SK-N-SH (cell line): ENCODE measurements at regions not wholly inside any gene's neighbourhood (a gene's known extent, or its start where the extent isn't known, plus 50 kb on each side); places are given as distances from the start of the nearest gene placed in this dataset.

ENCODE experiments used
- CTCF ChIA-PET: fragments of 300-600, 350-600 bp; formaldehyde crosslinking; extraction: SDS; loops from one replicate; lab custom pipeline; 2021; lab: Yijun Ruan, JAX
- POLR2A ChIA-PET: fragments of 350-600 bp; sonication (Branson Sonifier 250); formaldehyde crosslinking; extraction: SDS; loops from one replicate; lab custom pipeline; 2020; ENCODE audit warnings: antibody characterized with exemption, inconsistent platforms; lab: Yijun Ruan, JAX
- DNase-seq: peaks from one replicate; pipeline ENCODE4 v3.0.0; 2012
- H2AFZ ChIP-seq: fragments of 200-600 bp; sonication (generic); 2 replicates; pipeline ENCODE4 v1.8.1; 2016; ENCODE audit warnings: antibody characterized with exemption, mild to moderate bottlenecking, low read depth
- H3F3A ChIP-seq: fragments of 200-600 bp; sonication (generic); replicated peaks from 2 replicates; pipeline ENCODE3; 2016; ENCODE audit warnings: antibody characterized with exemption, mild to moderate bottlenecking; ENCODE audit not compliant: insufficient read depth
- H3K27ac ChIP-seq, 2 experiments: fragments of 200-500 bp in 1 of 2; fragments of 200-600 bp in 1 of 2; sonication (Bioruptor generic) in 1 of 2; sonication (generic), shearing (Covaris generic) in 1 of 2; 2 replicates each; pipeline versions ENCODE4 v1.5.1 to v1.6.1; 2014 to 2016; ENCODE audit warnings: low read depth in 2 of 2, inconsistent platforms in 1 of 2, low read length in 1 of 2, mild to moderate bottlenecking in 1 of 2, mixed read lengths in 1 of 2
- H3K27me3 ChIP-seq: fragments of 200-600 bp; sonication (generic), shearing (Covaris generic); 2 replicates; pipeline ENCODE4 v1.6.1; 2016; ENCODE audit warnings: mixed run types; ENCODE audit not compliant: insufficient read depth
- H3K36me3 ChIP-seq, 2 experiments: fragments of 200-500 bp in 1 of 2; fragments of 200-600 bp in 1 of 2; sonication (Bioruptor generic) in 1 of 2; sonication (generic) in 1 of 2; replicated peaks in 1 of 2; 2 replicates each; pipeline versions ENCODE3 to v1.5.1; 2014 to 2016; ENCODE audit warnings: low read length in 1 of 2, mild to moderate bottlenecking in 1 of 2; ENCODE audit not compliant: insufficient read depth in 2 of 2, control insufficient read depth in 1 of 2
- H3K4me1 ChIP-seq, 2 experiments: fragments of 200-500 bp in 1 of 2; fragments of 200-600 bp in 1 of 2; sonication (Bioruptor generic) in 1 of 2; sonication (generic), shearing (Covaris generic) in 1 of 2; 2 replicates each; pipeline versions ENCODE4 v1.5.1 to v1.6.1; 2014 to 2016; ENCODE audit warnings: low read depth in 1 of 2, low read length in 1 of 2, mixed run types in 1 of 2; ENCODE audit not compliant: insufficient read depth in 2 of 2, control insufficient read depth in 1 of 2
- H3K4me2 ChIP-seq: fragments of 200-600 bp; sonication (generic), shearing (Covaris generic); 2 replicates; pipeline ENCODE4 v1.6.1; 2017; ENCODE audit warnings: mixed run types
- H3K4me3 ChIP-seq, 2 experiments: fragments of 200-500 bp in 1 of 2; fragments of 200-600 bp in 1 of 2; sonication (Bioruptor generic) in 1 of 2; sonication (generic), shearing (Covaris generic) in 1 of 2; 2 replicates each; pipeline versions ENCODE4 v1.5.1 to v1.8.1; 2014 to 2016; ENCODE audit warnings: low read depth in 2 of 2, inconsistent platforms in 1 of 2, low read length in 1 of 2, mild to moderate bottlenecking in 1 of 2, mixed read lengths in 1 of 2, moderate library complexity in 1 of 2
- H3K79me2 ChIP-seq: fragments of 200-600 bp; sonication (generic); 2 replicates; pipeline ENCODE4 v1.8.1; 2017; ENCODE audit warnings: mild to moderate bottlenecking; ENCODE audit not compliant: insufficient read depth
- H3K9ac ChIP-seq: fragments of 200-600 bp; sonication (generic); 2 replicates; pipeline ENCODE4 v1.6.1; 2017; ENCODE audit warnings: mixed run types
- H3K9me2 ChIP-seq: fragments of 200-600 bp; sonication (generic); 2 replicates; pipeline ENCODE4 v1.6.1; 2017; ENCODE audit warnings: mixed run types
- H3K9me3 ChIP-seq: fragments of 200-600 bp; sonication (generic); 2 replicates; pipeline ENCODE4 v1.6.1; 2017; ENCODE audit warnings: mixed run types, mild to moderate bottlenecking, moderate library complexity
- H4K20me1 ChIP-seq: fragments of 200-600 bp; sonication (generic); 2 replicates; pipeline ENCODE4 v1.6.1; 2017; ENCODE audit warnings: mild to moderate bottlenecking, mixed run types; ENCODE audit not compliant: insufficient read depth
- CTCF ChIP-seq: fragments of 200-600 bp; sonication (generic); IDR thresholded peaks from 2 replicates; pipeline ENCODE4 v1.6.1; 2017; ENCODE audit warnings: antibody characterized with exemption, mild to moderate bottlenecking, moderate library complexity
- EP300 ChIP-seq, 2 experiments: IDR thresholded peaks; 2 replicates each; pipeline versions ENCODE4 v1.4.0 to v1.6.1; 2012; ENCODE audit warnings: borderline replicate concordance in 1 of 2, low read depth in 1 of 2, low read length in 1 of 2
- FOXJ3 ChIP-seq: sonication (generic); formaldehyde crosslinking; IDR thresholded peaks from 2 replicates; pipeline ENCODE4 v1.5.1; 2020; ENCODE audit warnings: mild to moderate bottlenecking, missing genetic modification reagents
- GABPA ChIP-seq: IDR thresholded peaks from 2 replicates; pipeline ENCODE4 v1.4.0; 2012; ENCODE audit warnings: low read depth, mild to moderate bottlenecking
- GATA2 ChIP-seq: sonication (generic); formaldehyde crosslinking; IDR thresholded peaks from 2 replicates; pipeline ENCODE4 v1.5.0; 2020; ENCODE audit warnings: mild to moderate bottlenecking, missing genetic modification reagents
- JUND ChIP-seq: IDR thresholded peaks from 2 replicates; pipeline ENCODE4 v1.4.0; 2012
- POLR2AphosphoS5 ChIP-seq: IDR thresholded peaks from 2 replicates; pipeline ENCODE4 v1.6.1; 2012; ENCODE audit warnings: low read depth, low read length
- RAD21 ChIP-seq: IDR thresholded peaks from 2 replicates; pipeline ENCODE4 v1.6.1; 2012; ENCODE audit warnings: mild to moderate bottlenecking, low read length
- RCOR1 ChIP-seq: fragments of 150-350 bp; IDR thresholded peaks from 2 replicates; pipeline ENCODE4 v1.6.1; 2017; ENCODE audit warnings: antibody characterized with exemption, low read length
- RXRA ChIP-seq: IDR thresholded peaks from 2 replicates; pipeline ENCODE4 v1.4.0; 2012; ENCODE audit warnings: low read depth, mild to moderate bottlenecking, borderline replicate concordance
- SIN3A ChIP-seq: IDR thresholded peaks from 2 replicates; pipeline ENCODE4 v1.6.1; 2012; ENCODE audit warnings: low read depth, mild to moderate bottlenecking, low read length, moderate library complexity, borderline replicate concordance
- TEAD4 ChIP-seq: IDR thresholded peaks from 2 replicates; pipeline ENCODE4 v1.4.0; 2012; ENCODE audit warnings: mild to moderate bottlenecking, borderline replicate concordance; ENCODE audit not compliant: insufficient read depth
- YY1 ChIP-seq: IDR thresholded peaks from 2 replicates; pipeline ENCODE4 v1.4.0; 2012; ENCODE audit warnings: low read depth, mild to moderate bottlenecking
- ZBTB33 ChIP-seq: IDR thresholded peaks from 2 replicates; pipeline ENCODE4 v1.4.0; 2012; ENCODE audit warnings: low read depth, borderline replicate concordance
- WGBS: methylation state at CpG from one replicate; pipeline ENCODE4 v1.1.6; 2017; ENCODE audit warnings: low lambda C conversion rate; 5-methylcytosine and 5-hydroxymethylcytosine counted together
- TF ChIP-seq, protein P1 (sequence below): fragments of 150-350 bp; IDR thresholded peaks from 2 replicates; pipeline ENCODE4 v1.6.1; 2016; ENCODE audit warnings: mild to moderate bottlenecking, low read depth, low read length
- TF ChIP-seq, protein P2 (sequence below): IDR thresholded peaks from 2 replicates; pipeline ENCODE4 v1.4.0; 2012; ENCODE audit warnings: low read depth
- TF ChIP-seq, protein P3 (sequence below): fragments of 150-350 bp; IDR thresholded peaks from 2 replicates; pipeline ENCODE4 v1.6.1; 2017; ENCODE audit warnings: antibody characterized with exemption, low read length, low read depth, borderline replicate concordance

DNA sequence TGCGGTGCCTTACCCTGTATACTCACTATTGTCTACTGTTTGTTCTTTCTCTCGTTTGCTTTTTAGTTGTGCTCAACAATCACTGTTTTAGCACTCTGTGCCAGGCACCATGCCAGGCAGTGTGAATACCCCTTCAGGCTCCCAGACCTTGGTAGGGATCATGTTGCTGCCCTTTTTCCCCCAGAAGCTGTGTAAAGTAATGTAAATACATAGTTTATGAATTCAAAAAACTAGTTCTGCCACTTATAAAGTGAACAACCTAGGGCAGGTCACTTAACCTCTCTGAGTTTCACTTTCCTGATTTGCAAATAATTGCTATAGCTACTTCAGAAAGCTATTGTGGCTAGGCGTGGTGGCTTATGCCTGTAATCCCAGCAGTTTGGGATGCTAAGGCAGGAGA lies 81.0 kb upstream of the CTSC start (continued):
- TF ChIP-seq, protein P1, sequence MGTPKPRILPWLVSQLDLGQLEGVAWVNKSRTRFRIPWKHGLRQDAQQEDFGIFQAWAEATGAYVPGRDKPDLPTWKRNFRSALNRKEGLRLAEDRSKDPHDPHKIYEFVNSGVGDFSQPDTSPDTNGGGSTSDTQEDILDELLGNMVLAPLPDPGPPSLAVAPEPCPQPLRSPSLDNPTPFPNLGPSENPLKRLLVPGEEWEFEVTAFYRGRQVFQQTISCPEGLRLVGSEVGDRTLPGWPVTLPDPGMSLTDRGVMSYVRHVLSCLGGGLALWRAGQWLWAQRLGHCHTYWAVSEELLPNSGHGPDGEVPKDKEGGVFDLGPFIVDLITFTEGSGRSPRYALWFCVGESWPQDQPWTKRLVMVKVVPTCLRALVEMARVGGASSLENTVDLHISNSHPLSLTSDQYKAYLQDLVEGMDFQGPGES, result no peak
- TF ChIP-seq GATA2 (CRISPR knock-in tag) (no peak), JUND (no peak)
- TF ChIP-seq, protein P2, sequence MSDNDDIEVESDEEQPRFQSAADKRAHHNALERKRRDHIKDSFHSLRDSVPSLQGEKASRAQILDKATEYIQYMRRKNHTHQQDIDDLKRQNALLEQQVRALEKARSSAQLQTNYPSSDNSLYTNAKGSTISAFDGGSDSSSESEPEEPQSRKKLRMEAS, result no peak

- H3K36me3 ChIP-seq, result no peaks in the 10 kb centered on the region
- no peaks in the 10 kb centered on the region for H3K79me2 ChIP-seq
- TF ChIP-seq POLR2AphosphoS5 (no peak), JUND (no peak), ZBTB33 (no peak), RXRA (no peak)
- CTCF ChIA-PET, result no interaction called here
- no peaks in the 10 kb centered on the region for H3K9me3 ChIP-seq
- H3K27me3 ChIP-seq, result no peaks in the 10 kb centered on the region
- H3K9me2 ChIP-seq, result no peaks in the 10 kb centered on the region
- H2AFZ ChIP-seq, result no peak overlapping the region
- no peak overlapping the region for H3K27ac ChIP-seq
- H3F3A ChIP-seq, result peaks cover 16% of the 10 kb centered on the region
- no peak for DNase-seq
- peaks cover 0 to 5% of the 10 kb centered on the region in 2 experiments; a peak in 1 of 4 replicates for H3K4me1 ChIP-seq
- no peak overlapping the region for H3K9ac ChIP-seq
- no peaks in the 10 kb centered on the region for H4K20me1 ChIP-seq
- POLR2A ChIA-PET, result no interaction called here
- no peak overlapping the region for H3K4me2 ChIP-seq
- WGBS, result 60% methylated on average over 1 of the region's 1 CpG
- H3K4me3 ChIP-seq, result no peak overlapping the region
These were observed 78.0 kb upstream of the CTSC start for GRCh38 chr11:88415495-88415894.

DNA sequence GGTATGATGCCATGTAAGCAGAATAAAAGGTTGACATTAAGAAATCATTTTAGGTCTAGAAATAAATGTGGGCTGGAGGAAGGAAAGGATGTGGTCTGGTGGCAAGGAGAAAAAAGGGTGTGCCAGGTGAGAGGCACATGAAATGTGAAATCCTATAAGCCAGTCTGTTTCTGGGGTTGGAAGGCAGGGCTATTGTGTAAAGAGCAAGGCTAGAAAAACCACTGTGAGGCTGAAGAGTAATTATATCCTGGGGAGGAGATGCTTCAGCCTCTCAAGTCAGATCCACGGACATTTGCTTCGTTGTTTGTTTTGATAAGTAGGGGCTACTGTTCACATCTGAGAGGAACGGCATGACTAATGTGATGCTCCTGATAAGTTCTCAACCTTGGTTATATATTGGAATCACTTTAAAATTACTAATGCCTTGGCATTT lies 77.5 kb upstream of the CTSC start:
- peaks cover 0 to 5% of the 10 kb centered on the region in 2 experiments; a peak in 1 of 4 replicates for H3K4me1 ChIP-seq
- H3F3A ChIP-seq, result peaks cover 19% of the 10 kb centered on the region
- H3K9me2 ChIP-seq, result no peaks in the 10 kb centered on the region
- no peaks in the 10 kb centered on the region for H3K9me3 ChIP-seq
- no peaks in the 10 kb centered on the region for H3K79me2 ChIP-seq
- no peaks in the 10 kb centered on the region for H3K36me3 ChIP-seq
- ChIA-PET POLR2A (no interaction called here), CTCF (no interaction called here)
- H3K4me3 ChIP-seq, result no peak overlapping the region
- H3K4me2 ChIP-seq, result no peak overlapping the region
- no peak overlapping the region for H3K9ac ChIP-seq
- 33% methylated on average over 3 of the region's 3 CpGs for WGBS
- no peak overlapping the region for H3K27ac ChIP-seq
- no peaks in the 10 kb centered on the region for H4K20me1 ChIP-seq
- no peak overlapping the region for H2AFZ ChIP-seq
- no peaks in the 10 kb centered on the region for H3K27me3 ChIP-seq
- DNase-seq, result no peak
- TF ChIP-seq ZBTB33 (no peak), RCOR1 (no peak), RAD21 (no peak), YY1 (no peak), CTCF (no peak), SIN3A (no peak), FOXJ3 (CRISPR knock-in tag) (no peak), EP300 (IDR thresholded peaks at IDR 0.05; ENCODE audit: borderline replicate concordance in 1 of 2, low read depth in 1 of 2, low read length in 1 of 2) (no peak), TEAD4 (no peak), GABPA (no peak), JUND (no peak)
- TF ChIP-seq, protein P2, result no peak
- TF ChIP-seq, protein P3, sequence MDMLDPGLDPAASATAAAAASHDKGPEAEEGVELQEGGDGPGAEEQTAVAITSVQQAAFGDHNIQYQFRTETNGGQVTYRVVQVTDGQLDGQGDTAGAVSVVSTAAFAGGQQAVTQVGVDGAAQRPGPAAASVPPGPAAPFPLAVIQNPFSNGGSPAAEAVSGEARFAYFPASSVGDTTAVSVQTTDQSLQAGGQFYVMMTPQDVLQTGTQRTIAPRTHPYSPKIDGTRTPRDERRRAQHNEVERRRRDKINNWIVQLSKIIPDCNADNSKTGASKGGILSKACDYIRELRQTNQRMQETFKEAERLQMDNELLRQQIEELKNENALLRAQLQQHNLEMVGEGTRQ, result no peak
